HCT116 (cell line): ENCODE measurements at regions not wholly inside any gene's neighbourhood (a gene's known extent, or its start where the extent isn't known, plus 50 kb on each side); places are given as distances from the start of the nearest gene placed in this dataset.

Experiments
- ATAC-seq: fragments of 200-7000 bp; cut with Tn5 transposase; 2 replicates; pipeline ENCODE4 v1.9.1; 2020; ENCODE audit warnings: mild to moderate bottlenecking, moderate library complexity
- BruUV-seq: library from RNA; stranded (reverse); fragments of 400-500 nt; replicated peaks from 2 replicates; lab custom pipeline; 2021; lab: Mats Ljungman, UMichigan
- CTCF ChIA-PET: fragments of 300-600 bp; sonication (Branson Sonifier 250); formaldehyde crosslinking; loops from one replicate; lab custom pipeline; 2021; ENCODE audit warnings: antibody characterized with exemption; lab: Charles Lee
- POLR2A ChIA-PET: fragments of 300-600, 350-600 bp; sonication (Branson Sonifier 250); formaldehyde crosslinking; loops from one replicate; lab custom pipeline; 2021; ENCODE audit warnings: antibody characterized with exemption; lab: Charles Lee
- RAD21 ChIA-PET, 2 experiments: fragments of 300-600 bp; sonication (Branson Sonifier 250); formaldehyde crosslinking; loops; one replicate each; lab custom pipeline; 2023; ENCODE audit warnings: low total read pairs in 2 of 2; ENCODE audit not compliant: uncharacterized antibody in 2 of 2, unreplicated experiment in 2 of 2, low non-redundant PET in 1 of 2; lab: Charles Lee
- DNase-seq: peaks from one replicate; pipeline ENCODE4 v3.0.0-alpha.2; 2010; ENCODE audit warnings: low read depth, low spot score
- H2AFZ ChIP-seq: fragments of 200-600 bp; shearing (Covaris generic), sonication (generic); 2 replicates; pipeline ENCODE4 v1.6.1; 2017; ENCODE audit warnings: low read depth, mixed run types, mixed read lengths, antibody characterized with exemption, low read length; ENCODE audit not compliant: poor library complexity, severe bottlenecking
- H3K27ac ChIP-seq: 2 replicates; pipeline ENCODE4 v1.5.1; 2012; ENCODE audit warnings: low read depth, low read length
- H3K27me3 ChIP-seq: fragments of 200-600 bp; sonication (generic); 2 replicates; pipeline ENCODE4 v1.6.1; 2016; ENCODE audit warnings: mixed run types, low read length, mixed read lengths; ENCODE audit not compliant: insufficient read depth
- H3K36me3 ChIP-seq, 2 experiments: fragments of 200-500 bp in 1 of 2; fragments of 200-600 bp in 1 of 2; sonication (Bioruptor generic) in 1 of 2; sonication (generic) in 1 of 2; 2 replicates each; pipeline versions ENCODE4 v1.5.1 to v1.6.1; 2014 to 2016; ENCODE audit warnings: low read length in 2 of 2, inconsistent platforms in 1 of 2, mixed read lengths in 1 of 2, mixed run types in 1 of 2; ENCODE audit not compliant: insufficient read depth in 2 of 2, control insufficient read depth in 1 of 2
- H3K4me1 ChIP-seq, 2 experiments: fragments of 200-600 bp in 1 of 2; sonication (generic) in 1 of 2; 2 replicates each; pipeline versions ENCODE4 v1.5.1 to v1.6.1; 2012 to 2017; ENCODE audit warnings: low read length in 2 of 2, inconsistent platforms in 1 of 2, mild to moderate bottlenecking in 1 of 2, mixed read lengths in 1 of 2, mixed run types in 1 of 2, moderate library complexity in 1 of 2; ENCODE audit not compliant: insufficient read depth in 2 of 2, control insufficient read depth in 1 of 2
- H3K4me2 ChIP-seq: fragments of 200-600 bp; sonication (generic); 2 replicates; pipeline ENCODE4 v1.6.1; 2017; ENCODE audit warnings: mixed run types, low read length, mixed read lengths
- H3K4me3 ChIP-seq, 2 experiments: fragments of 200-600 bp in 1 of 2; sonication (generic) in 1 of 2; replicated peaks in 1 of 2; 2 replicates each; pipeline ENCODE4 v1.5.1; 2011 to 2016; ENCODE audit warnings: low read length in 2 of 2, control low read depth in 1 of 2, low read depth in 1 of 2, mild to moderate bottlenecking in 1 of 2, mixed read lengths in 1 of 2, mixed run types in 1 of 2
- H3K79me2 ChIP-seq: fragments of 200-600 bp; sonication (generic); 2 replicates; pipeline ENCODE4 v1.6.1; 2017; ENCODE audit warnings: mild to moderate bottlenecking, mixed run types, low read length, moderate library complexity, mixed read lengths; ENCODE audit not compliant: insufficient read depth
- H3K9ac ChIP-seq: fragments of 200-600 bp; sonication (generic); 2 replicates; pipeline ENCODE4 v1.6.1; 2016; ENCODE audit warnings: low read length, mixed read lengths
- H3K9me2 ChIP-seq: fragments of 200-600 bp; sonication (generic), shearing (Covaris generic); 2 replicates; pipeline ENCODE4 v1.6.1; 2017; ENCODE audit warnings: mixed run types, mild to moderate bottlenecking, moderate library complexity; ENCODE audit not compliant: insufficient read depth
- H3K9me3 ChIP-seq, 2 experiments: fragments of 200-500 bp in 1 of 2; fragments of 200-600 bp in 1 of 2; sonication (Bioruptor generic) in 1 of 2; sonication (generic) in 1 of 2; 2 replicates each; pipeline ENCODE4 v1.6.1; 2014 to 2017; ENCODE audit warnings: low read length in 2 of 2, mixed read lengths in 2 of 2, inconsistent platforms in 1 of 2, low read depth in 1 of 2, mild to moderate bottlenecking in 1 of 2, mixed run types in 1 of 2, moderate library complexity in 1 of 2; ENCODE audit not compliant: control insufficient read depth in 1 of 2, insufficient read depth in 1 of 2
- H4K20me1 ChIP-seq: fragments of 200-600 bp; sonication (generic), shearing (Covaris generic); 2 replicates; pipeline ENCODE4 v1.6.1; 2017; ENCODE audit warnings: mixed run types, mild to moderate bottlenecking, moderate library complexity; ENCODE audit not compliant: insufficient read depth
- CBX3 ChIP-seq: IDR thresholded peaks from 2 replicates; pipeline ENCODE4 v1.6.1; 2012; ENCODE audit warnings: low read depth
- CEBPB ChIP-seq: IDR thresholded peaks from 2 replicates; pipeline ENCODE4 v1.6.1; 2012; ENCODE audit warnings: low read depth
- EGR1 ChIP-seq: IDR thresholded peaks from 2 replicates; pipeline ENCODE4 v1.6.1; 2012; ENCODE audit warnings: low read depth
- ELF1 ChIP-seq: IDR thresholded peaks from 2 replicates; pipeline ENCODE4 v1.6.1; 2012; ENCODE audit warnings: low read depth, borderline replicate concordance
- EZH2 ChIP-seq: fragments of 200-600 bp; sonication (generic); IDR thresholded peaks from 2 replicates; pipeline ENCODE4 v1.6.1; 2017; ENCODE audit warnings: antibody characterized with exemption, mixed run types
- EZH2phosphoT487 ChIP-seq: fragments of 200-600 bp; IDR thresholded peaks from 2 replicates; pipeline ENCODE4 v1.6.1; 2018; ENCODE audit warnings: antibody characterized with exemption, borderline replicate concordance
- JUND ChIP-seq: IDR thresholded peaks from 2 replicates; pipeline ENCODE4 v1.6.1; 2012
- POLR2A ChIP-seq: IDR thresholded peaks from 2 replicates; pipeline ENCODE4 v1.7.0; 2011; ENCODE audit warnings: borderline replicate concordance; ENCODE audit not compliant: insufficient read depth, insufficient read length; ENCODE audit errors: extremely low read depth
- POLR2AphosphoS5 ChIP-seq: IDR thresholded peaks from 2 replicates; pipeline ENCODE4 v1.6.1; 2011; ENCODE audit warnings: mild to moderate bottlenecking, low read depth, low read length, moderate library complexity
- RAD21 ChIP-seq: IDR thresholded peaks from 2 replicates; pipeline ENCODE4 v1.6.1; 2012; ENCODE audit warnings: low read depth, mild to moderate bottlenecking
- SIN3A ChIP-seq: IDR thresholded peaks from 2 replicates; pipeline ENCODE4 v1.6.1; 2012; ENCODE audit warnings: low read depth
- SP1 ChIP-seq: IDR thresholded peaks from 2 replicates; pipeline ENCODE4 v1.6.1; 2012; ENCODE audit warnings: low read depth
- SRF ChIP-seq: IDR thresholded peaks from 2 replicates; pipeline ENCODE4 v1.6.1; 2012; ENCODE audit warnings: low read depth
- TCF7L2 ChIP-seq: IDR thresholded peaks from 2 replicates; pipeline ENCODE4 v1.7.0; 2011; ENCODE audit warnings: borderline replicate concordance, inconsistent platforms; ENCODE audit not compliant: insufficient read depth, insufficient read length; ENCODE audit errors: extremely low read depth
- ZFX ChIP-seq: fragments of 450-650 bp; IDR thresholded peaks from 2 replicates; pipeline ENCODE4 v1.6.1; 2017
- ZNF274 ChIP-seq: fragments of 200-500 bp; sonication (Bioruptor generic); IDR thresholded peaks from 2 replicates; pipeline ENCODE4 v1.6.1; 2014; ENCODE audit warnings: mild to moderate bottlenecking, low read depth, low read length, inconsistent platforms
- intact Hi-C: fragments of 100-400 bp; cut with micrococcal nuclease; formaldehyde crosslinking; loops from 2 replicates; pipeline ENCODE4 v1.10.0; 2022
- TF ChIP-seq, protein P1 (sequence below): IDR thresholded peaks from 2 replicates; pipeline ENCODE4 v1.6.1; 2012
- TF ChIP-seq, protein P2 (sequence below), 3 experiments: fragments of 200-600 bp in 1 of 3; sonication (generic) in 1 of 3; IDR thresholded peaks in 2 of 3; conservative IDR thresholded peaks in 1 of 3; 2 replicates each; pipeline ENCODE4 v1.5.1; 2012 to 2017; ENCODE audit warnings: low read depth in 2 of 3, low read length in 2 of 3, antibody characterized with exemption in 1 of 3, borderline replicate concordance in 1 of 3, control low read depth in 1 of 3, mild to moderate bottlenecking in 1 of 3, mixed read lengths in 1 of 3, mixed run types in 1 of 3, moderate library complexity in 1 of 3; ENCODE audit not compliant: insufficient read depth in 1 of 3
- TF ChIP-seq, protein P3 (sequence below): IDR thresholded peaks from 2 replicates; pipeline ENCODE4 v1.6.1; 2012; ENCODE audit warnings: low read depth
- TF ChIP-seq, protein P4 (sequence below): IDR thresholded peaks from 2 replicates; pipeline ENCODE4 v1.6.1; 2011; ENCODE audit warnings: mild to moderate bottlenecking, low read length, moderate library complexity; ENCODE audit not compliant: insufficient replicate concordance; ENCODE audit errors: extremely low read depth
- TF ChIP-seq, protein P5 (sequence below): IDR thresholded peaks from 2 replicates; pipeline ENCODE4 v1.6.1; 2012

DNA sequence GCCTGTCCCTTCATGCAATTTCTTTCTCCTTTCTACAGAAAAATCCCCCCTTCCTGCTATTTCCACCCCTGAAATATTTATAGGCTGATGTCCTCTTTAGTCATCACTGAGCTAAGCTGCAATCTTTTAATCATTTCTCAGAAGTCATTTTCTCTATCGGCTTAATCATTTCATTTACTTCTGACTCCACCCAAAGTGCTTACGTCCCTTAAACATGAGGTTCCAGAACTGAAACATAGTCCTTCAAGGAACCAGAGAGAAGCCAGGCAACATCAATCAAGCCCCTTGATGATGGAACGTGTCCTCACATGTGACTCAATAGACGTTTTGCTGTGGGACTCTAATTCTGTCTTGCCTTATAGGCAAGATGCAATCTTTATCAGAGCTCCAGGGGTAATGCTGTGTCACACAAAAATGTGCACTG is 148.7 kb upstream of the KRR1 start:
- H3K27me3 ChIP-seq = no peaks in the 10 kb centered on the region
- intact Hi-C loops = loop anchor here (1.0 to 5.0 kb wide), 3 partner anchors 20 to 669 kb away; no protein-coding TSS in a partner anchor
- BruUV-seq = no TSS peak
- ATAC-seq (peak; percentile 53), DNase-seq (peak; percentile 99)
- ChIA-PET POLR2A (interaction anchor here (0.6 to 12.3 kb wide), 34 partner anchors 10 to 795 kb away, joined by 3 to 271 read pairs (median 4); partner anchors contain the start of genes BBS10 and PHLDA1), CTCF (no interaction called here), RAD21 (interaction anchor here in 1 of 2 experiments (1.5 kb wide), 1 partner anchor 21 kb away, joined by 3 read pairs; no protein-coding TSS in a partner anchor)
- H3K4me1 ChIP-seq = peaks cover 83 to 97% of the 10 kb centered on the region in 2 experiments
- H3K9me2 ChIP-seq = no peaks in the 10 kb centered on the region
- no peaks in the 10 kb centered on the region for H4K20me1 ChIP-seq
- no peaks in the 10 kb centered on the region for H3K9me3 ChIP-seq
- no peak overlapping the region for H3K4me3 ChIP-seq
- H3K9ac ChIP-seq = peak overlapping the region; percentile 64
- H3K27ac ChIP-seq = peak overlapping the region; percentile 99
- 0 out of 4 replicates have a peak, but pooled peaks cover 0 to 3% of the 10 kb centered on the region in 2 experiments for H3K36me3 ChIP-seq
- no peaks in the 10 kb centered on the region for H3K79me2 ChIP-seq
- peak overlapping the region; percentile 56 for H3K4me2 ChIP-seq
- no peak overlapping the region for H2AFZ ChIP-seq
- TF ChIP-seq, protein P1, sequence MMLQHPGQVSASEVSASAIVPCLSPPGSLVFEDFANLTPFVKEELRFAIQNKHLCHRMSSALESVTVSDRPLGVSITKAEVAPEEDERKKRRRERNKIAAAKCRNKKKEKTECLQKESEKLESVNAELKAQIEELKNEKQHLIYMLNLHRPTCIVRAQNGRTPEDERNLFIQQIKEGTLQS = peak; percentile 81
- TF ChIP-seq SIN3A (peak; percentile 79; the same call in 1 of the 2 replicates), ELF1 (no peak), ZNF274 (no peak), EGR1 (peak; percentile 52; the same call in 1 of the 2 replicates), RAD21 (peak; percentile 54), TCF7L2 (peak; percentile 93), SRF (peak; percentile 70), CBX3 (peak; percentile 82), SP1 (peak; percentile 97), POLR2AphosphoS5 (peak; percentile 75), CEBPB (peak; percentile 90), POLR2A (peak; percentile 84), EZH2phosphoT487 (no peak), EZH2 (no peak), JUND (peak; percentile 91), ZFX (no peak)
- TF ChIP-seq, protein P2, sequence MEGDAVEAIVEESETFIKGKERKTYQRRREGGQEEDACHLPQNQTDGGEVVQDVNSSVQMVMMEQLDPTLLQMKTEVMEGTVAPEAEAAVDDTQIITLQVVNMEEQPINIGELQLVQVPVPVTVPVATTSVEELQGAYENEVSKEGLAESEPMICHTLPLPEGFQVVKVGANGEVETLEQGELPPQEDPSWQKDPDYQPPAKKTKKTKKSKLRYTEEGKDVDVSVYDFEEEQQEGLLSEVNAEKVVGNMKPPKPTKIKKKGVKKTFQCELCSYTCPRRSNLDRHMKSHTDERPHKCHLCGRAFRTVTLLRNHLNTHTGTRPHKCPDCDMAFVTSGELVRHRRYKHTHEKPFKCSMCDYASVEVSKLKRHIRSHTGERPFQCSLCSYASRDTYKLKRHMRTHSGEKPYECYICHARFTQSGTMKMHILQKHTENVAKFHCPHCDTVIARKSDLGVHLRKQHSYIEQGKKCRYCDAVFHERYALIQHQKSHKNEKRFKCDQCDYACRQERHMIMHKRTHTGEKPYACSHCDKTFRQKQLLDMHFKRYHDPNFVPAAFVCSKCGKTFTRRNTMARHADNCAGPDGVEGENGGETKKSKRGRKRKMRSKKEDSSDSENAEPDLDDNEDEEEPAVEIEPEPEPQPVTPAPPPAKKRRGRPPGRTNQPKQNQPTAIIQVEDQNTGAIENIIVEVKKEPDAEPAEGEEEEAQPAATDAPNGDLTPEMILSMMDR (IDR thresholded peaks at IDR 0.05 in 2 of 3, conservative IDR thresholded peaks at IDR 0.05 in 1 of 3; ENCODE audit: borderline replicate concordance in 1 of 3, insufficient read depth in 1 of 3, low read depth in 2 of 3, low read length in 2 of 3) = no peak
- TF ChIP-seq, protein P3, sequence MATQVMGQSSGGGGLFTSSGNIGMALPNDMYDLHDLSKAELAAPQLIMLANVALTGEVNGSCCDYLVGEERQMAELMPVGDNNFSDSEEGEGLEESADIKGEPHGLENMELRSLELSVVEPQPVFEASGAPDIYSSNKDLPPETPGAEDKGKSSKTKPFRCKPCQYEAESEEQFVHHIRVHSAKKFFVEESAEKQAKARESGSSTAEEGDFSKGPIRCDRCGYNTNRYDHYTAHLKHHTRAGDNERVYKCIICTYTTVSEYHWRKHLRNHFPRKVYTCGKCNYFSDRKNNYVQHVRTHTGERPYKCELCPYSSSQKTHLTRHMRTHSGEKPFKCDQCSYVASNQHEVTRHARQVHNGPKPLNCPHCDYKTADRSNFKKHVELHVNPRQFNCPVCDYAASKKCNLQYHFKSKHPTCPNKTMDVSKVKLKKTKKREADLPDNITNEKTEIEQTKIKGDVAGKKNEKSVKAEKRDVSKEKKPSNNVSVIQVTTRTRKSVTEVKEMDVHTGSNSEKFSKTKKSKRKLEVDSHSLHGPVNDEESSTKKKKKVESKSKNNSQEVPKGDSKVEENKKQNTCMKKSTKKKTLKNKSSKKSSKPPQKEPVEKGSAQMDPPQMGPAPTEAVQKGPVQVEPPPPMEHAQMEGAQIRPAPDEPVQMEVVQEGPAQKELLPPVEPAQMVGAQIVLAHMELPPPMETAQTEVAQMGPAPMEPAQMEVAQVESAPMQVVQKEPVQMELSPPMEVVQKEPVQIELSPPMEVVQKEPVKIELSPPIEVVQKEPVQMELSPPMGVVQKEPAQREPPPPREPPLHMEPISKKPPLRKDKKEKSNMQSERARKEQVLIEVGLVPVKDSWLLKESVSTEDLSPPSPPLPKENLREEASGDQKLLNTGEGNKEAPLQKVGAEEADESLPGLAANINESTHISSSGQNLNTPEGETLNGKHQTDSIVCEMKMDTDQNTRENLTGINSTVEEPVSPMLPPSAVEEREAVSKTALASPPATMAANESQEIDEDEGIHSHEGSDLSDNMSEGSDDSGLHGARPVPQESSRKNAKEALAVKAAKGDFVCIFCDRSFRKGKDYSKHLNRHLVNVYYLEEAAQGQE = no peak
- TF ChIP-seq, protein P4, sequence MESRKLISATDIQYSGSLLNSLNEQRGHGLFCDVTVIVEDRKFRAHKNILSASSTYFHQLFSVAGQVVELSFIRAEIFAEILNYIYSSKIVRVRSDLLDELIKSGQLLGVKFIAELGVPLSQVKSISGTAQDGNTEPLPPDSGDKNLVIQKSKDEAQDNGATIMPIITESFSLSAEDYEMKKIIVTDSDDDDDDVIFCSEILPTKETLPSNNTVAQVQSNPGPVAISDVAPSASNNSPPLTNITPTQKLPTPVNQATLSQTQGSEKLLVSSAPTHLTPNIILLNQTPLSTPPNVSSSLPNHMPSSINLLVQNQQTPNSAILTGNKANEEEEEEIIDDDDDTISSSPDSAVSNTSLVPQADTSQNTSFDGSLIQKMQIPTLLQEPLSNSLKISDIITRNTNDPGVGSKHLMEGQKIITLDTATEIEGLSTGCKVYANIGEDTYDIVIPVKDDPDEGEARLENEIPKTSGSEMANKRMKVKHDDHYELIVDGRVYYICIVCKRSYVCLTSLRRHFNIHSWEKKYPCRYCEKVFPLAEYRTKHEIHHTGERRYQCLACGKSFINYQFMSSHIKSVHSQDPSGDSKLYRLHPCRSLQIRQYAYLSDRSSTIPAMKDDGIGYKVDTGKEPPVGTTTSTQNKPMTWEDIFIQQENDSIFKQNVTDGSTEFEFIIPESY = peak; percentile 21
- TF ChIP-seq, protein P5, sequence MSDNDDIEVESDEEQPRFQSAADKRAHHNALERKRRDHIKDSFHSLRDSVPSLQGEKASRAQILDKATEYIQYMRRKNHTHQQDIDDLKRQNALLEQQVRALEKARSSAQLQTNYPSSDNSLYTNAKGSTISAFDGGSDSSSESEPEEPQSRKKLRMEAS = peak; percentile 78
